Non-pigmented ciliary epithelial cell (primary cell): ENCODE measurements at regions not wholly inside any gene's neighbourhood (a gene's known extent, or its start where the extent isn't known, plus 50 kb on each side); places are given as distances from the start of the nearest gene placed in this dataset.
A peak's percentile ranks its signal among the peaks of the same experiment; 100 is the strongest.
"Not testable (repeated sequence)": the region's sequence is repeated elsewhere in the genome, so short reads cannot be mapped to it uniquely, and the experiment has no call there.

ENCODE experiments used
- DNase-seq: peaks from one replicate; pipeline ENCODE4 v3.0.0-alpha.2; 2010; ENCODE audit warnings: low read depth

GRCh38 chr4:55251896-55252295 lies 94.1 kb upstream of the SRD5A3 start:
- no peak for DNase-seq

GRCh38 chr4:55253948-55254593 lies 92.0 kb upstream of the SRD5A3 start:
- no peak for DNase-seq

- DNase-seq = peak; percentile 76
Observed at GRCh38 chr4:55255179-55255578, 90.9 kb upstream of the SRD5A3 start.

- DNase-seq = no peak
Observed at GRCh38 chr4:55256787-55257186, 89.3 kb upstream of the SRD5A3 start.

GRCh38 chr4:55258152-55258865 lies 87.7 kb upstream of the SRD5A3 start:
- DNase-seq = no peak

- no peak for DNase-seq
Observed at GRCh38 chr4:55259294-55259693, 86.7 kb upstream of the SRD5A3 start.

- no peak for DNase-seq
Observed at GRCh38 chr4:55269470-55269869, 76.6 kb upstream of the SRD5A3 start.

- DNase-seq = no peak
Observed at GRCh38 chr4:55269995-55270394, 76.0 kb upstream of the SRD5A3 start.

GRCh38 chr4:55270481-55270880 lies 75.6 kb upstream of the SRD5A3 start:
- no peak for DNase-seq

GRCh38 chr4:55272102-55272501 lies 73.9 kb upstream of the SRD5A3 start:
- no peak for DNase-seq

- no peak for DNase-seq
Observed at GRCh38 chr4:55272589-55272988, 73.5 kb upstream of the SRD5A3 start.

- no peak for DNase-seq
Observed at GRCh38 chr4:55277011-55277410, 69.0 kb upstream of the SRD5A3 start.

- no peak for DNase-seq
Observed at GRCh38 chr4:55278316-55278715, 67.7 kb upstream of the SRD5A3 start.

- not testable (repeated sequence) for DNase-seq
Observed at GRCh38 chr4:55280474-55280873, 65.6 kb upstream of the SRD5A3 start.

GRCh38 chr4:55281118-55281683 lies 64.8 kb upstream of the SRD5A3 start:
- DNase-seq = not testable (repeated sequence)

GRCh38 chr4:55284331-55284730 lies 61.7 kb upstream of the SRD5A3 start:
- no peak for DNase-seq

- no peak for DNase-seq
Observed at GRCh38 chr4:55291227-55291640, 54.8 kb upstream of the SRD5A3 start.

- DNase-seq = no peak
Observed at GRCh38 chr4:55296096-55296495, 49.9 kb upstream of the SRD5A3 start.
